A549 (cell line): ENCODE measurements at regions not wholly inside any gene's neighbourhood (a gene's known extent, or its start where the extent isn't known, plus 50 kb on each side); places are given as distances from the start of the nearest gene placed in this dataset.

ENCODE experiments used
- ATAC-seq, 2 experiments: fragments of 200-7000 bp in 1 of 2; fragments of >200 bp in 1 of 2; cut with Nextera tagmentation in 1 of 2; cut with Tn5 transposase in 1 of 2; 3 replicates each; pipeline versions ENCODE4 v1.8.0 to v1.9.1; 2018 to 2020; ENCODE audit warnings: mild to moderate bottlenecking in 1 of 2, moderate library complexity in 1 of 2
- CTCF ChIA-PET: fragments of 300-600 bp; sonication (Branson Sonifier 250); formaldehyde crosslinking; extraction: SDS; loops from one replicate; lab custom pipeline; 2021; ENCODE audit warnings: antibody characterized with exemption, inconsistent platforms; lab: Yijun Ruan, JAX
- POLR2A ChIA-PET: fragments of 350-600 bp; formaldehyde crosslinking; extraction: SDS; loops from one replicate; lab custom pipeline; 2021; ENCODE audit warnings: antibody characterized with exemption, inconsistent platforms; lab: Yijun Ruan, JAX
- DNase-seq, 2 experiments: peaks; one replicate each; pipeline versions ENCODE4 v3.0.0 to v3.0.0-alpha.2; 2011 to 2016; ENCODE audit warnings: low read depth in 1 of 2, low spot score in 1 of 2
- FAIRE-seq: peaks from 2 replicates; lab custom pipeline; 2011; peaks lifted over from hg19 to GRCh38; lab: Jason Lieb, UNC
- H3K27ac ChIP-seq, 2 experiments: fragments of >200 bp; sonication (Bioruptor Twin); formaldehyde crosslinking; 3 replicates each; pipeline ENCODE4 v1.5.1; 2016 to 2017
- H3K4me1 ChIP-seq: fragments of >200 bp; sonication (Bioruptor Twin); formaldehyde crosslinking; 3 replicates; pipeline ENCODE4 v1.6.1; 2016
- H3K4me2 ChIP-seq: fragments of >200 bp; sonication (Bioruptor Twin); formaldehyde crosslinking; 3 replicates; pipeline ENCODE4 v1.6.1; 2016
- H3K4me3 ChIP-seq: fragments of >200 bp; sonication (Bioruptor Twin); formaldehyde crosslinking; 3 replicates; pipeline ENCODE4 v1.5.1; 2016
- H3K9me3 ChIP-seq: fragments of >200 bp; sonication (Bioruptor Twin); formaldehyde crosslinking; 3 replicates; pipeline ENCODE4 v1.6.1; 2016
- BCL3 ChIP-seq: fragments of >200 bp; sonication (Bioruptor Twin); formaldehyde crosslinking; IDR thresholded peaks from 3 replicates; pipeline ENCODE4 v1.6.1; 2016
- CEBPB ChIP-seq, 2 experiments: fragments of >200 bp in 1 of 2; sonication (Bioruptor Twin) in 1 of 2; formaldehyde crosslinking in 1 of 2; IDR thresholded peaks; 2 replicates each; pipeline ENCODE4 v1.6.1; 2012 to 2016
- CHD2 ChIP-seq: fragments of 150-350 bp; IDR thresholded peaks from 2 replicates; pipeline ENCODE4 v1.6.1; 2014; ENCODE audit warnings: low read length; ENCODE audit not compliant: partially characterized antibody
- CHD4 ChIP-seq: fragments of 200-600 bp; sonication (generic); IDR thresholded peaks from 2 replicates; pipeline ENCODE4 v1.6.1; 2016; ENCODE audit warnings: antibody characterized with exemption, mild to moderate bottlenecking, borderline replicate concordance
- FOSB ChIP-seq: fragments of 250-450 bp; sonication (Bioruptor Pico); IDR thresholded peaks from 2 replicates; pipeline ENCODE4 v1.5.0; 2020; ENCODE audit warnings: mild to moderate bottlenecking, moderate library complexity
- FOSL2 ChIP-seq, 2 experiments: fragments of 450-650 bp in 1 of 2; fragments of >200 bp in 1 of 2; sonication (Bioruptor Twin) in 1 of 2; formaldehyde crosslinking; IDR thresholded peaks; 2 replicates each; pipeline versions ENCODE4 v1.5.0 to v1.6.1; 2016 to 2020; ENCODE audit warnings: mild to moderate bottlenecking in 1 of 2, moderate library complexity in 1 of 2
- HES2 ChIP-seq: fragments of >200 bp; sonication (Bioruptor Twin); formaldehyde crosslinking; IDR thresholded peaks from 2 replicates; pipeline ENCODE4 v1.6.1; 2016
- HEYL ChIP-seq: fragments of 250-450 bp; sonication (Bioruptor Pico); IDR thresholded peaks from 2 replicates; pipeline ENCODE4 v1.8.0; 2021; ENCODE audit warnings: mild to moderate bottlenecking, moderate library complexity
- HMGXB4 ChIP-seq: fragments of 250-450 bp; sonication (Bioruptor Pico); IDR thresholded peaks from 2 replicates; pipeline ENCODE4 v1.5.0; 2021; ENCODE audit warnings: mild to moderate bottlenecking, moderate library complexity, borderline replicate concordance
- HOXA7 ChIP-seq: fragments of 250-450 bp; sonication (Bioruptor Pico); IDR thresholded peaks from 2 replicates; pipeline ENCODE4 v1.5.0; 2020; ENCODE audit warnings: mild to moderate bottlenecking, moderate library complexity
- HOXB5 ChIP-seq: fragments of 250-450 bp; sonication (Bioruptor Pico); IDR thresholded peaks from 2 replicates; pipeline ENCODE4 v1.5.0; 2020; ENCODE audit warnings: mild to moderate bottlenecking, moderate library complexity
- JUN ChIP-seq, 2 experiments: fragments of >200 bp; sonication (Bioruptor Twin); formaldehyde crosslinking; IDR thresholded peaks; 2 replicates in 1 of 2; 3 replicates in 1 of 2; pipeline ENCODE4 v1.6.1; 2016 to 2017
- NFE2L2 ChIP-seq: fragments of 150-350 bp; conservative IDR thresholded peaks from 2 replicates; pipeline ENCODE4 v1.6.1; 2014; ENCODE audit warnings: low read length
- NPAS2 ChIP-seq: fragments of 250-450 bp; sonication (Bioruptor Pico); IDR thresholded peaks from 2 replicates; pipeline ENCODE4 v1.8.0; 2022; ENCODE audit warnings: mild to moderate bottlenecking, moderate library complexity, borderline replicate concordance
- PHF8 ChIP-seq: fragments of 200-600 bp; sonication (generic); IDR thresholded peaks from 2 replicates; pipeline ENCODE4 v1.6.1; 2016; ENCODE audit warnings: low read depth, mild to moderate bottlenecking, antibody characterized with exemption, moderate library complexity, borderline replicate concordance
- RARB ChIP-seq: fragments of 250-450 bp; sonication (Bioruptor Pico); IDR thresholded peaks from 2 replicates; pipeline ENCODE4 v1.8.0; 2021; ENCODE audit warnings: mild to moderate bottlenecking, moderate library complexity
- RCOR1 ChIP-seq: fragments of 150-350 bp; IDR thresholded peaks from 2 replicates; pipeline ENCODE4 v1.6.1; 2014; ENCODE audit warnings: antibody characterized with exemption, low read length, low read depth
- RNF2 ChIP-seq: fragments of 200-600 bp; sonication (generic); IDR thresholded peaks from 2 replicates; pipeline ENCODE4 v1.6.1; 2016; ENCODE audit warnings: low read depth, mild to moderate bottlenecking, antibody characterized with exemption, moderate library complexity, borderline replicate concordance
- SREBF2 ChIP-seq: fragments of 450-650 bp; IDR thresholded peaks from 2 replicates; pipeline ENCODE4 v1.6.1; 2014; ENCODE audit warnings: mild to moderate bottlenecking, moderate library complexity
- TP53 ChIP-seq: fragments of 250-450 bp; sonication (Bioruptor Pico); IDR thresholded peaks from 2 replicates; pipeline ENCODE4 v1.5.0; 2021; ENCODE audit warnings: mild to moderate bottlenecking, moderate library complexity
- ZC3H11A ChIP-seq: fragments of 450-650 bp; IDR thresholded peaks from 2 replicates; pipeline ENCODE4 v1.6.1; 2014; ENCODE audit warnings: antibody characterized with exemption, mild to moderate bottlenecking
- WGBS: methylation state at CpG from one replicate; pipeline ENCODE4 v1.1.6; 2017; ENCODE audit errors: missing lambda C conversion rate; 5-methylcytosine and 5-hydroxymethylcytosine counted together
- TF ChIP-seq, protein P1 (sequence below): fragments of >200 bp; sonication (Bioruptor Twin); formaldehyde crosslinking; IDR thresholded peaks from 3 replicates; pipeline ENCODE4 v1.5.1; 2016
- TF ChIP-seq, protein P2 (sequence below): fragments of 450-650 bp; IDR thresholded peaks from 2 replicates; pipeline ENCODE4 v1.6.1; 2014; ENCODE audit warnings: antibody characterized with exemption

DNA sequence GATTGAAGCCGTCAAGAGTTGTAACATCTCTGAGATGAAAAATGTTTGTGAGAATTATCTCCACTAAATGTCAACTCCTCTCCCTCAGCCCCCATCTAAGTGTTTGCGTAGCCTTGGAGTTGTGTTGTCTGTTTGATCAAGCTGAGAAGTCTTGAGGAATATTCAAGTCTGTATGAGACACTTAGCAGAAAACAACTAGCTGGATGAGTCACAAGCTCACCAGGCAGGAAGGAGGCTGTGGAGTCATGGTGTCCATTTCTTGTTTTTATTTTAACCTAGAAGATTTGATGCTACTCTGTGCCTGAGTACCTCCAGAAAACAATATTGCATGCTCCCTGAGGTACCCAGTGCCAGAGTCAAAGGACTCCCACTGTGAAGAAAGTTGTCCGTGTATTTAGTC is 211.6 kb upstream of the PLXNA2 start (continued):
- TF ChIP-seq HOXA7 = no peak
- TF ChIP-seq, protein P1, sequence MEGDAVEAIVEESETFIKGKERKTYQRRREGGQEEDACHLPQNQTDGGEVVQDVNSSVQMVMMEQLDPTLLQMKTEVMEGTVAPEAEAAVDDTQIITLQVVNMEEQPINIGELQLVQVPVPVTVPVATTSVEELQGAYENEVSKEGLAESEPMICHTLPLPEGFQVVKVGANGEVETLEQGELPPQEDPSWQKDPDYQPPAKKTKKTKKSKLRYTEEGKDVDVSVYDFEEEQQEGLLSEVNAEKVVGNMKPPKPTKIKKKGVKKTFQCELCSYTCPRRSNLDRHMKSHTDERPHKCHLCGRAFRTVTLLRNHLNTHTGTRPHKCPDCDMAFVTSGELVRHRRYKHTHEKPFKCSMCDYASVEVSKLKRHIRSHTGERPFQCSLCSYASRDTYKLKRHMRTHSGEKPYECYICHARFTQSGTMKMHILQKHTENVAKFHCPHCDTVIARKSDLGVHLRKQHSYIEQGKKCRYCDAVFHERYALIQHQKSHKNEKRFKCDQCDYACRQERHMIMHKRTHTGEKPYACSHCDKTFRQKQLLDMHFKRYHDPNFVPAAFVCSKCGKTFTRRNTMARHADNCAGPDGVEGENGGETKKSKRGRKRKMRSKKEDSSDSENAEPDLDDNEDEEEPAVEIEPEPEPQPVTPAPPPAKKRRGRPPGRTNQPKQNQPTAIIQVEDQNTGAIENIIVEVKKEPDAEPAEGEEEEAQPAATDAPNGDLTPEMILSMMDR = no peak

- TF ChIP-seq RARB (CRISPR knock-in tag) (no peak), HES2 (no peak), SREBF2 (no peak), JUN (IDR thresholded peaks at IDR 0.05) (no peak), NFE2L2 (no peak), CEBPB (IDR thresholded peaks at IDR 0.05) (peak in 1 of 2 experiments; percentile 37; a peak in 1 of 4 replicates), RCOR1 (no peak), ZC3H11A (no peak)
- ChIA-PET CTCF (no interaction called here), POLR2A (no interaction called here)
- no peaks in the 10 kb centered on the region for H3K4me1 ChIP-seq
- WGBS = 22% methylated on average over 2 of the region's 2 CpGs
- DNase-seq (no peak), ATAC-seq (no peak), FAIRE-seq (no peak)
- no peak overlapping the region for H3K4me2 ChIP-seq
- H3K9me3 ChIP-seq = no peaks in the 10 kb centered on the region
- no peak overlapping the region for H3K4me3 ChIP-seq
- H3K27ac ChIP-seq = no peak overlapping the region
These were observed 212.3 kb upstream of the PLXNA2 start for GRCh38 chr1:208456487-208456886.

DNA sequence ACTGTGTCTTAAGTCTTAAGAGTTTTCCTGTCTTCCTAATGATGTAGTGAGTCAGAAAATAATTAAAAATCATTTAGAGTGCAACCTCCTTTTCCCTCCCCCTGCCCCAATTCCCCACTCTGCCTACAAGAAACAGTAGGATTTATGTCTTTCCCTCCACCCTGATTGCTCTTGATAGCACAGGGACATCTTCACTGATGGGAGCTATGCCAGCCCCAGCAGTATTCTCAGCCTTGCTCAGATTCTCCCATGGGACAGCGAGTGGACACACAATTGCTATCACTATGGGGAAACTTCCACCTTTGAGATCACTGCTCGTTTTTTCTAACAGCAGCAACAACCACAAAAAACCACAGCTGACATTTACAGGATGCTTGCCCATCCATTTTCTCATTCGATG is 216.6 kb upstream of the PLXNA2 start:
- ChIA-PET CTCF (interaction anchor here (1.1 kb wide), 1 partner anchor 72 kb away, joined by 3 read pairs; no protein-coding TSS in a partner anchor), POLR2A (no interaction called here)
- ATAC-seq = no peak
- 4% methylated on average over 3 of the region's 3 CpGs for WGBS
- no peak overlapping the region for H3K4me2 ChIP-seq
- H3K27ac ChIP-seq = no peak overlapping the region
- TF ChIP-seq FOSL2 (IDR thresholded peaks at IDR 0.05) (no peak), FOSL2 (CRISPR knock-in tag; IDR thresholded peaks at IDR 0.05) (no peak), RCOR1 (no peak), PHF8 (no peak), NPAS2 (CRISPR knock-in tag) (no peak)
- no peak for FAIRE-seq
- H3K9me3 ChIP-seq = no peaks in the 10 kb centered on the region
- no peaks in the 10 kb centered on the region for H3K4me1 ChIP-seq
- no peak for DNase-seq
- H3K4me3 ChIP-seq = no peak overlapping the region

GRCh38 chr1:208461680-208462079 is 217.5 kb upstream of the PLXNA2 start:
- WGBS = 2% methylated on average over 4 of the region's 4 CpGs
- Histone ChIP-seq H3K4me1 (no peaks in the 10 kb centered on the region), H3K4me2 (no peak overlapping the region), H3K27ac (no peak overlapping the region), H3K9me3 (no peaks in the 10 kb centered on the region), H3K4me3 (no peak overlapping the region)
- peak in 1 of 2 experiments; percentile 65; a peak in 2 of 6 replicates for ATAC-seq
- ChIA-PET CTCF (interaction anchor here (1.1 kb wide), 1 partner anchor 10 kb away, joined by 3 read pairs; no protein-coding TSS in a partner anchor), POLR2A (no interaction called here)
- no peak for FAIRE-seq
- peak; percentile 7 for DNase-seq
- TF ChIP-seq HMGXB4 (CRISPR knock-in tag) (no peak), HOXB5 (CRISPR knock-in tag) (no peak), CHD4 (no peak), RARB (CRISPR knock-in tag) (no peak), FOSB (CRISPR knock-in tag) (no peak), RNF2 (no peak), BCL3 (no peak), HES2 (no peak), HEYL (CRISPR knock-in tag) (no peak), TP53 (CRISPR knock-in tag) (no peak), CHD2 (no peak), SREBF2 (no peak)
- TF ChIP-seq, protein P2, sequence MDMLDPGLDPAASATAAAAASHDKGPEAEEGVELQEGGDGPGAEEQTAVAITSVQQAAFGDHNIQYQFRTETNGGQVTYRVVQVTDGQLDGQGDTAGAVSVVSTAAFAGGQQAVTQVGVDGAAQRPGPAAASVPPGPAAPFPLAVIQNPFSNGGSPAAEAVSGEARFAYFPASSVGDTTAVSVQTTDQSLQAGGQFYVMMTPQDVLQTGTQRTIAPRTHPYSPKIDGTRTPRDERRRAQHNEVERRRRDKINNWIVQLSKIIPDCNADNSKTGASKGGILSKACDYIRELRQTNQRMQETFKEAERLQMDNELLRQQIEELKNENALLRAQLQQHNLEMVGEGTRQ = no peak
